Trophoblast cell (in vitro differentiated cells and primary cell): ENCODE measurements at regions not wholly inside any gene's neighbourhood (a gene's known extent, or its start where the extent isn't known, plus 50 kb on each side); places are given as distances from the start of the nearest gene placed in this dataset.

ENCODE experiments used
- DNase-seq, 2 donors: peaks; one replicate each; pipeline ENCODE4 v3.0.0-alpha.2; 2016
- H2AFZ ChIP-seq: 2 replicates; pipeline ENCODE4 v1.6.1; 2013; ENCODE audit warnings: low read length, moderate library complexity, mild to moderate bottlenecking; ENCODE audit not compliant: insufficient read depth, poor library complexity
- H2AK5ac ChIP-seq: 2 replicates; pipeline ENCODE4 v1.6.1; 2013; ENCODE audit warnings: mild to moderate bottlenecking, low read length
- H2BK120ac ChIP-seq: 2 replicates; pipeline ENCODE4 v1.6.1; 2013; ENCODE audit warnings: low read length, mild to moderate bottlenecking, moderate library complexity; ENCODE audit not compliant: insufficient read depth, poor library complexity
- H2BK12ac ChIP-seq: 2 replicates; pipeline ENCODE4 v1.6.1; 2013; ENCODE audit warnings: mild to moderate bottlenecking, low read length, moderate library complexity
- H2BK5ac ChIP-seq: 2 replicates; pipeline ENCODE4 v1.6.1; 2013; ENCODE audit warnings: low read length, low read depth, moderate library complexity, mild to moderate bottlenecking; ENCODE audit not compliant: poor library complexity
- H3K14ac ChIP-seq: 2 replicates; pipeline ENCODE4 v1.6.1; 2013; ENCODE audit warnings: mild to moderate bottlenecking, low read length
- H3K18ac ChIP-seq: 2 replicates; pipeline ENCODE4 v1.6.1; 2013; ENCODE audit warnings: mild to moderate bottlenecking, low read length
- H3K23ac ChIP-seq: 2 replicates; pipeline ENCODE4 v1.6.1; 2013; ENCODE audit warnings: low read length
- H3K27ac ChIP-seq: 2 replicates; pipeline ENCODE4 v1.5.1; 2013; ENCODE audit warnings: low read depth, mild to moderate bottlenecking, inconsistent platforms, low read length, moderate library complexity
- H3K27me3 ChIP-seq: 2 replicates; pipeline ENCODE4 v1.6.1; 2013; ENCODE audit warnings: inconsistent platforms, mild to moderate bottlenecking, low read length, moderate library complexity; ENCODE audit not compliant: insufficient read depth
- H3K36me3 ChIP-seq, 2 experiments: 1 replicate in 1 of 2; 2 replicates in 1 of 2; pipeline ENCODE4 v1.6.1; 2013; ENCODE audit warnings: low read length in 2 of 2, mild to moderate bottlenecking in 2 of 2, moderate library complexity in 1 of 2; ENCODE audit not compliant: insufficient read depth in 2 of 2, control insufficient read depth in 1 of 2
- H3K4ac ChIP-seq: 2 replicates; pipeline ENCODE4 v1.6.1; 2013; ENCODE audit warnings: low read depth, mild to moderate bottlenecking, low read length, moderate library complexity
- H3K4me1 ChIP-seq, 2 experiments: 1 replicate in 1 of 2; 2 replicates in 1 of 2; pipeline ENCODE4 v1.6.1; 2013; ENCODE audit warnings: low read length in 2 of 2, mild to moderate bottlenecking in 2 of 2, moderate library complexity in 1 of 2; ENCODE audit not compliant: insufficient read depth in 2 of 2, control insufficient read depth in 1 of 2
- H3K4me2 ChIP-seq: 2 replicates; pipeline ENCODE4 v1.6.1; 2013; ENCODE audit warnings: inconsistent platforms, mild to moderate bottlenecking, low read length, moderate library complexity
- H3K4me3 ChIP-seq: 2 replicates; pipeline ENCODE4 v1.5.1; 2013; ENCODE audit warnings: mild to moderate bottlenecking, low read depth, low read length, inconsistent platforms
- H3K79me1 ChIP-seq: one replicate; pipeline ENCODE4 v1.6.1; 2013; ENCODE audit warnings: low read length
- H3K79me2 ChIP-seq: 2 replicates; pipeline ENCODE4 v1.6.1; 2013; ENCODE audit warnings: low read length, mild to moderate bottlenecking; ENCODE audit not compliant: control insufficient read depth, insufficient read depth, poor library complexity
- H3K9ac ChIP-seq: 2 replicates; pipeline ENCODE4 v1.6.1; 2013; ENCODE audit warnings: mild to moderate bottlenecking, low read length
- H3K9me3 ChIP-seq: 2 replicates; pipeline ENCODE4 v1.6.1; 2013; ENCODE audit warnings: low read depth, mild to moderate bottlenecking, control low read depth, inconsistent platforms, low read length; ENCODE audit not compliant: insufficient read depth
- H4K12ac ChIP-seq: 2 replicates; pipeline ENCODE4 v1.6.1; 2013; ENCODE audit warnings: low read depth, mild to moderate bottlenecking, low read length, moderate library complexity
- H4K8ac ChIP-seq: 2 replicates; pipeline ENCODE4 v1.6.1; 2013; ENCODE audit warnings: low read depth, mild to moderate bottlenecking, low read length, moderate library complexity
- H4K91ac ChIP-seq: one replicate; pipeline ENCODE4 v1.6.1; 2013; ENCODE audit warnings: low read depth, mild to moderate bottlenecking, low read length, moderate library complexity
- WGBS: extraction: QIAGEN DNeasy Blood & Tissue Kit; methylation state at CpG from one replicate; pipeline ENCODE4 v1.1.7; 2013; ENCODE audit warnings: missing lambda C conversion rate; ENCODE audit not compliant: insufficient read length, insufficient coverage; ENCODE audit errors: extremely low coverage; 5-methylcytosine and 5-hydroxymethylcytosine counted together

GRCh38 chr11:130526846-130527245 is 78.4 kb downstream of the ADAMTS15 start:
- no peak overlapping the region for H3K23ac ChIP-seq
- no peaks in the 10 kb centered on the region for H3K79me1 ChIP-seq
- no CpG with 5 or more reads among the region's 3 CpGs for WGBS
- H3K4me3 ChIP-seq, result no peak overlapping the region
- H4K8ac ChIP-seq, result no peak overlapping the region
- no peak overlapping the region for H3K18ac ChIP-seq
- no peak overlapping the region for H3K9ac ChIP-seq
- no peak overlapping the region for H3K14ac ChIP-seq
- H3K4me2 ChIP-seq, result no peak overlapping the region
- DNase-seq, result no peak
- no peak overlapping the region for H3K27ac ChIP-seq
- H3K9me3 ChIP-seq, result no peaks in the 10 kb centered on the region
- H4K12ac ChIP-seq, result no peak overlapping the region
- H2AFZ ChIP-seq, result no peak overlapping the region
- peaks cover 9 to 18% of the 10 kb centered on the region in 2 experiments for H3K4me1 ChIP-seq
- H3K27me3 ChIP-seq, result no peaks in the 10 kb centered on the region
- no peak overlapping the region for H2BK5ac ChIP-seq
- H3K4ac ChIP-seq, result no peak overlapping the region
- no peak overlapping the region for H2AK5ac ChIP-seq
- no peak overlapping the region for H2BK120ac ChIP-seq
- no peak overlapping the region for H2BK12ac ChIP-seq
- H4K91ac ChIP-seq, result no peak overlapping the region
- no peaks in the 10 kb centered on the region for H3K79me2 ChIP-seq
- no peaks in the 10 kb centered on the region for H3K36me3 ChIP-seq

- H3K4me2 ChIP-seq, result no peak overlapping the region
- WGBS, result no CpG with 5 or more reads among the region's 5 CpGs
- H3K79me2 ChIP-seq, result no peaks in the 10 kb centered on the region
- H3K9me3 ChIP-seq, result no peaks in the 10 kb centered on the region
- H3K27me3 ChIP-seq, result no peaks in the 10 kb centered on the region
- no peak overlapping the region for H4K8ac ChIP-seq
- H2BK12ac ChIP-seq, result no peak overlapping the region
- no peak overlapping the region for H2AFZ ChIP-seq
- H3K4ac ChIP-seq, result no peak overlapping the region
- no peak overlapping the region for H2BK120ac ChIP-seq
- H4K91ac ChIP-seq, result no peak overlapping the region
- H3K4me3 ChIP-seq, result no peak overlapping the region
- no peaks in the 10 kb centered on the region for H3K79me1 ChIP-seq
- DNase-seq, result peak in 1 of 2 donors; percentile 8
- no peak overlapping the region for H2AK5ac ChIP-seq
- H3K27ac ChIP-seq, result no peak overlapping the region
- H3K36me3 ChIP-seq, result no peaks in the 10 kb centered on the region
- no peak overlapping the region for H3K18ac ChIP-seq
- no peak overlapping the region for H3K14ac ChIP-seq
- H3K4me1 ChIP-seq, result peaks cover 6 to 11% of the 10 kb centered on the region in 2 experiments
- H2BK5ac ChIP-seq, result no peak overlapping the region
- H3K23ac ChIP-seq, result no peak overlapping the region
- no peak overlapping the region for H4K12ac ChIP-seq
- H3K9ac ChIP-seq, result no peak overlapping the region
Observed at GRCh38 chr11:130527636-130528297, 79.3 kb downstream of the ADAMTS15 start.

DNA sequence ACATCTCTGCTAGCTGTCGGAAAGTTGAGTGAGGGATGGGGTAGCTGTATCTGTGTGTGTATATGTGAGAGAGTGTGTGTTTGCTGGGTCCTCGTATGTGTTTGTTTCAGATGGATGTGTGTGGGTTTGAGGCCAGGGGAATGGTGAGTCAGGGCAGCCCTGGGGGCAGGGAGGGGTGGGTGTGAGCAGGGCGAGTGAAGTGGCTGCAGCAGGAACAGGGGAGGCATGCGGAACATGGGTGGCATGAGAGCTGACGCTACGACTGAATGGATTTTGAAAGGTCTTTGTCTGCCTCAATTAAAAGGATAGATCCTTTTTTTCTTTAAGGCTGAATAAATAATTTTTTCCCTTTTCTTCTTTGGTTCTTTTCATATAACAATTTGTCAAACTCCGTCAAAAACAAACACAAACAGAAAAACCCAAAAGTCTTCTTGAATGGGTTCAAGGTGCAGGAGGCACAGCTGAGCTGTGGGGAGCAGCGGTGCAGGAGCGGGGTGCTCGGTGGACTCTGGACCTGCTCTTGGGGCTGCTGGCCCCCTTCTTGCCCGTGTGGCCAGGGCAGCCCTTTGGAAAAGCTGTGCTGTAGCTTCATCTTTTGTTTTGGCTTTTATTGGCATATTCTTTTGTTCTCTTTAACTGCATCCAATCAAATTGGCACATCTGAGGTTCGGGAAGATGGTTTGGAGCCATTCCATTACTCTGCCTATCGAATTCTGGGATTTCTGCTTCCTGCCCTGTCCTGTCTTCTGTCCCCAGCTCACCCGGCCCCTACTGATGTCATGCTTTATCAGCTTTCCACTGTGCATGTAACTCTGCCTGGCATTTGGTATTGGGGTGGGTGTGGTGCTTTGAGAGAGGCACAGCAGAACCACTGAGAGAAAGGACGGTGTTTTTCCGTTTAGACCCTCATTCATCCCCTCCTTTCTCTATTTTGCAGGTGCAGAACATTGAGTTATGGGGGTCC is 80.1 kb downstream of the ADAMTS15 start:
- H3K4ac ChIP-seq, result no peak overlapping the region
- no peak overlapping the region for H4K8ac ChIP-seq
- H2BK120ac ChIP-seq, result no peak overlapping the region
- no peak overlapping the region for H4K12ac ChIP-seq
- H3K9me3 ChIP-seq, result no peaks in the 10 kb centered on the region
- H3K79me1 ChIP-seq, result no peaks in the 10 kb centered on the region
- H3K36me3 ChIP-seq, result no peaks in the 10 kb centered on the region
- no CpG with 5 or more reads among the region's 16 CpGs for WGBS
- peaks cover 6 to 11% of the 10 kb centered on the region in 2 experiments for H3K4me1 ChIP-seq
- no peak overlapping the region for H2BK5ac ChIP-seq
- no peak overlapping the region for H3K23ac ChIP-seq
- H3K4me2 ChIP-seq, result no peak overlapping the region
- no peak overlapping the region for H3K27ac ChIP-seq
- H3K27me3 ChIP-seq, result no peaks in the 10 kb centered on the region
- no peak overlapping the region for H3K18ac ChIP-seq
- no peak overlapping the region for H2BK12ac ChIP-seq
- H4K91ac ChIP-seq, result no peak overlapping the region
- no peak overlapping the region for H3K9ac ChIP-seq
- DNase-seq, result peak; percentile 37 to 43
- no peak overlapping the region for H2AK5ac ChIP-seq
- H2AFZ ChIP-seq, result no peak overlapping the region
- H3K4me3 ChIP-seq, result no peak overlapping the region
- no peak overlapping the region for H3K14ac ChIP-seq
- no peaks in the 10 kb centered on the region for H3K79me2 ChIP-seq

- Histone ChIP-seq H3K4me3 (no peak overlapping the region), H2AFZ (no peak overlapping the region), H3K23ac (no peak overlapping the region), H3K4me1 (peaks cover 6 to 11% of the 10 kb centered on the region in 2 experiments), H2BK120ac (no peak overlapping the region), H3K27ac (no peak overlapping the region), H3K79me1 (no peaks in the 10 kb centered on the region), H3K9ac (no peak overlapping the region), H3K4me2 (no peak overlapping the region), H4K12ac (no peak overlapping the region), H3K36me3 (no peaks in the 10 kb centered on the region), H3K4ac (no peak overlapping the region), H3K9me3 (no peaks in the 10 kb centered on the region), H3K27me3 (no peaks in the 10 kb centered on the region), H2AK5ac (no peak overlapping the region), H3K14ac (no peak overlapping the region), H4K8ac (no peak overlapping the region), H4K91ac (no peak overlapping the region), H2BK5ac (no peak overlapping the region), H2BK12ac (no peak overlapping the region), H3K18ac (no peak overlapping the region), H3K79me2 (no peaks in the 10 kb centered on the region)
- DNase-seq, result no peak
- no CpG with 5 or more reads among the region's 5 CpGs for WGBS
Observed at GRCh38 chr11:130529366-130529765, 80.9 kb downstream of the ADAMTS15 start.
